ENCODE measurements at regions not wholly inside any gene's neighbourhood (a gene's known extent, or its start where the extent isn't known, plus 50 kb on each side); places are given as distances from the start of the nearest gene placed in this dataset.

DNA sequence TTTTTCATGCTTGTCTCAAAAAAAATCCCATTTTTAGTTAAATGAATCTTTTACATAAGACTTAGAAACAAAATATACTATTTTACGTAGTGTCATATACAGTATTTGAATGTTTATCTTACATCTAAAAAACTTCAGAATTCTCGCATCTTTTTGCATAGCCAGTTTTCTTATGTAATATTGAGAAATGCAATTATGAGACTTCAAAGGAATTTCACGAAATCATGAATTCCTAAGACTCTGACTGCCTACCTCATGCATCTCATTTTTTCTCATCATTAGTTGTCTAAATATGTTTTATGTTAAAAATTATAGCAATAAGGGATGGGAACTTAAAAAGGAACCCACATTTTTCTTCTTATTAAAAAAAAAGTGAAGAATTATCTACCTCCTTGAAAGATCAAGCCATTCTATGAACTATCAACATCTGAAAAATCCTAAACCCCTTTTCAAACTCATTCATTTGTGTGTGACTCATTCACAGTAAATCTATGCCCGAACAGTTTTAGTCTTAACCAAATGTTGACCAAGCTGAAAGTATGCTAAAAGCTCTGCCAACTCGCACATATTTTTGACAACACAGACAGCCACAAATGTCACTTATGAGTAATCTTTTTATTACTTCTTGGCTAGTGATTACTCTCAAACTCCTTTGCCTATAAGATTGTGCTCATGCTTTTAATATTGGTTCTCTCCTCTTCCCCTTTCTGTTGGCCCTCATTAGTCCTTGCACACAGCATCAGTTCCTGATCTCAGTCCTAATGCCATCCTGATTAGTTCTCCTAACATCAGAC, 115.9 kb downstream of the DCLK3 start:
- DNase-seq (ENCODE audit: low spot score) (no peak), FAIRE-seq (no peak), ATAC-seq (no peak)
- no peak for TF ChIP-seq PHF5A (CRISPR knock-in tag; IDR thresholded peaks at IDR 0.05; ENCODE audit: low read depth, unreplicated experiment)
- no peak for TF ChIP-seq MBD4 (IDR thresholded peaks at IDR 0.05; ENCODE audit: borderline replicate concordance, low read length)
- TF ChIP-seq MED1 (CRISPR knock-in tag; IDR thresholded peaks at IDR 0.05) = no peak
- no peak for TF ChIP-seq TGIF2 (CRISPR knock-in tag; IDR thresholded peaks at IDR 0.05)
- no peak for TF ChIP-seq ZNF841 (CRISPR knock-in tag; IDR thresholded peaks at IDR 0.05; ENCODE audit: borderline replicate concordance)
- no peak for TF ChIP-seq EHMT2 (IDR thresholded peaks at IDR 0.05; ENCODE audit: borderline replicate concordance, low read depth, low read length)
- TF ChIP-seq HIVEP1 (CRISPR knock-in tag; IDR thresholded peaks at IDR 0.05) = no peak
- no peak for TF ChIP-seq ZNF225 (CRISPR knock-in tag; IDR thresholded peaks at IDR 0.05)
- no peak for TF ChIP-seq ZNF274 (CRISPR knock-in tag; IDR thresholded peaks at IDR 0.05)
- TF ChIP-seq, protein P1, sequence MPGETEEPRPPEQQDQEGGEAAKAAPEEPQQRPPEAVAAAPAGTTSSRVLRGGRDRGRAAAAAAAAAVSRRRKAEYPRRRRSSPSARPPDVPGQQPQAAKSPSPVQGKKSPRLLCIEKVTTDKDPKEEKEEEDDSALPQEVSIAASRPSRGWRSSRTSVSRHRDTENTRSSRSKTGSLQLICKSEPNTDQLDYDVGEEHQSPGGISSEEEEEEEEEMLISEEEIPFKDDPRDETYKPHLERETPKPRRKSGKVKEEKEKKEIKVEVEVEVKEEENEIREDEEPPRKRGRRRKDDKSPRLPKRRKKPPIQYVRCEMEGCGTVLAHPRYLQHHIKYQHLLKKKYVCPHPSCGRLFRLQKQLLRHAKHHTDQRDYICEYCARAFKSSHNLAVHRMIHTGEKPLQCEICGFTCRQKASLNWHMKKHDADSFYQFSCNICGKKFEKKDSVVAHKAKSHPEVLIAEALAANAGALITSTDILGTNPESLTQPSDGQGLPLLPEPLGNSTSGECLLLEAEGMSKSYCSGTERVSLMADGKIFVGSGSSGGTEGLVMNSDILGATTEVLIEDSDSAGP (CRISPR knock-in tag; IDR thresholded peaks at IDR 0.05; ENCODE audit: borderline replicate concordance) = no peak
- TF ChIP-seq, protein P2, sequence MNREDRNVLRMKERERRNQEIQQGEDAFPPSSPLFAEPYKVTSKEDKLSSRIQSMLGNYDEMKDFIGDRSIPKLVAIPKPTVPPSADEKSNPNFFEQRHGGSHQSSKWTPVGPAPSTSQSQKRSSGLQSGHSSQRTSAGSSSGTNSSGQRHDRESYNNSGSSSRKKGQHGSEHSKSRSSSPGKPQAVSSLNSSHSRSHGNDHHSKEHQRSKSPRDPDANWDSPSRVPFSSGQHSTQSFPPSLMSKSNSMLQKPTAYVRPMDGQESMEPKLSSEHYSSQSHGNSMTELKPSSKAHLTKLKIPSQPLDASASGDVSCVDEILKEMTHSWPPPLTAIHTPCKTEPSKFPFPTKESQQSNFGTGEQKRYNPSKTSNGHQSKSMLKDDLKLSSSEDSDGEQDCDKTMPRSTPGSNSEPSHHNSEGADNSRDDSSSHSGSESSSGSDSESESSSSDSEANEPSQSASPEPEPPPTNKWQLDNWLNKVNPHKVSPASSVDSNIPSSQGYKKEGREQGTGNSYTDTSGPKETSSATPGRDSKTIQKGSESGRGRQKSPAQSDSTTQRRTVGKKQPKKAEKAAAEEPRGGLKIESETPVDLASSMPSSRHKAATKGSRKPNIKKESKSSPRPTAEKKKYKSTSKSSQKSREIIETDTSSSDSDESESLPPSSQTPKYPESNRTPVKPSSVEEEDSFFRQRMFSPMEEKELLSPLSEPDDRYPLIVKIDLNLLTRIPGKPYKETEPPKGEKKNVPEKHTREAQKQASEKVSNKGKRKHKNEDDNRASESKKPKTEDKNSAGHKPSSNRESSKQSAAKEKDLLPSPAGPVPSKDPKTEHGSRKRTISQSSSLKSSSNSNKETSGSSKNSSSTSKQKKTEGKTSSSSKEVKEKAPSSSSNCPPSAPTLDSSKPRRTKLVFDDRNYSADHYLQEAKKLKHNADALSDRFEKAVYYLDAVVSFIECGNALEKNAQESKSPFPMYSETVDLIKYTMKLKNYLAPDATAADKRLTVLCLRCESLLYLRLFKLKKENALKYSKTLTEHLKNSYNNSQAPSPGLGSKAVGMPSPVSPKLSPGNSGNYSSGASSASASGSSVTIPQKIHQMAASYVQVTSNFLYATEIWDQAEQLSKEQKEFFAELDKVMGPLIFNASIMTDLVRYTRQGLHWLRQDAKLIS (CRISPR knock-in tag; IDR thresholded peaks at IDR 0.05) = no peak
- no peak for TF ChIP-seq ZNF260 (CRISPR knock-in tag; IDR thresholded peaks at IDR 0.05; ENCODE audit: borderline replicate concordance, low read depth)
- TF ChIP-seq ZNF33B (CRISPR knock-in tag; IDR thresholded peaks at IDR 0.05) = no peak
- TF ChIP-seq HNRNPK (IDR thresholded peaks at IDR 0.05; ENCODE audit: low read depth, low read length, poor library complexity, severe bottlenecking) = no peak
- TF ChIP-seq SATB2 (CRISPR knock-in tag; IDR thresholded peaks at IDR 0.05) = no peak
- TF ChIP-seq ZNF670 (CRISPR knock-in tag; IDR thresholded peaks at IDR 0.05; ENCODE audit: borderline replicate concordance) = no peak
- Histone ChIP-seq H3K27ac (ENCODE audit: extremely low read length, insufficient read depth, low read length) (no peak overlapping the region), H3K27me3 (ENCODE audit: control insufficient read depth in 1 of 2, insufficient read depth in 2 of 2, low read length in 2 of 2) (no peaks in the 10 kb centered on the region), H3K9me3 (ENCODE audit: low read length) (no peaks in the 10 kb centered on the region), H3K4me2 (ENCODE audit: low read depth, low read length) (no peak overlapping the region), H2AFZ (ENCODE audit: low read length) (no peak overlapping the region), H3K4me3 (replicated peaks in 1 of 3; ENCODE audit: insufficient read depth in 1 of 3, low read depth in 2 of 3, low read length in 3 of 3) (no peak overlapping the region), H3K79me2 (ENCODE audit: insufficient read depth, low read length) (no peaks in the 10 kb centered on the region), H3K4me1 (ENCODE audit: insufficient read depth, low read length) (no peaks in the 10 kb centered on the region), H3K9ac (ENCODE audit: insufficient read depth, low read depth, low read length) (no peak overlapping the region), H4K20me1 (ENCODE audit: insufficient read depth, low read length) (no peaks in the 10 kb centered on the region), H3K36me3 (replicated peaks in 1 of 2; ENCODE audit: control insufficient read depth in 1 of 2, insufficient read depth in 2 of 2, low read length in 2 of 2) (no peaks in the 10 kb centered on the region)
- WGBS (ENCODE audit: low lambda C conversion rate) = under 1% methylated on average over 5 of the region's 5 CpGs
- in situ Hi-C loops (cut with HindIII; ENCODE audit: extremely low pct_ligation_motif_present, low pct_unique_long_range_greater_than_20kb) (no loop called here), intact Hi-C loops (cut with micrococcal nuclease; ENCODE audit: unreplicated experiment) (no loop called here)
- POLR2A ChIA-PET = no interaction called here
- BruUV-seq (replicated peaks) = no TSS peak
- CTCF ChIA-PET (ENCODE audit: low intra/inter-chr PET ratio, low total read pairs) = no interaction called here

All from HepG2 (cell line).